Calu3 (cell line): ENCODE measurements at regions not wholly inside any gene's neighbourhood (a gene's known extent, or its start where the extent isn't known, plus 50 kb on each side); places are given as distances from the start of the nearest gene placed in this dataset.

Experiments
- BruUV-seq: library from RNA; stranded (reverse); fragments of 400-500 nt; replicated peaks from 2 replicates; lab custom pipeline; 2021; lab: Mats Ljungman, UMichigan
- CTCF ChIA-PET: fragments of 300-600 bp; sonication (Branson Sonifier 250); formaldehyde crosslinking; loops from one replicate; lab custom pipeline; 2022; ENCODE audit warnings: antibody characterized with exemption; lab: Charles Lee
- DNase-seq: peaks from one replicate; pipeline ENCODE4 v3.0.0; 2022
- H3K27ac Mint-ChIP-seq: one replicate; pipeline ENCODE4 v1.8.0; 2022; ENCODE audit warnings: mixed read lengths; ENCODE audit not compliant: unreplicated experiment
- H3K27me3 Mint-ChIP-seq: one replicate; pipeline ENCODE4 v1.8.0; 2022; ENCODE audit warnings: mixed read lengths; ENCODE audit not compliant: unreplicated experiment
- H3K36me3 Mint-ChIP-seq: one replicate; pipeline ENCODE4 v1.8.0; 2022; ENCODE audit warnings: mild to moderate bottlenecking, moderate library complexity, mixed read lengths; ENCODE audit not compliant: insufficient read depth, unreplicated experiment
- H3K4me1 Mint-ChIP-seq: one replicate; pipeline ENCODE4 v1.8.0; 2022; ENCODE audit warnings: mild to moderate bottlenecking, low read depth, mixed read lengths; ENCODE audit not compliant: unreplicated experiment
- H3K4me3 Mint-ChIP-seq: one replicate; pipeline ENCODE4 v1.8.0; 2022; ENCODE audit warnings: mild to moderate bottlenecking, low read depth, moderate library complexity, mixed read lengths; ENCODE audit not compliant: unreplicated experiment
- H3K9me3 Mint-ChIP-seq: one replicate; pipeline ENCODE4 v1.8.0; 2022; ENCODE audit warnings: low read depth, mixed read lengths; ENCODE audit not compliant: unreplicated experiment
- CTCF ChIP-seq: fragments of 200-600 bp; IDR thresholded peaks from one replicate; pipeline ENCODE4 v1.8.0; 2022; ENCODE audit warnings: antibody characterized with exemption; ENCODE audit not compliant: unreplicated experiment
- intact Hi-C: fragments of 100-400 bp; cut with micrococcal nuclease; formaldehyde crosslinking; loops from one replicate; pipeline ENCODE4 v1.10.0; 2022; ENCODE audit not compliant: unreplicated experiment

- no peak for TF ChIP-seq CTCF
- no peaks in the 10 kb centered on the region for H3K36me3 Mint-ChIP-seq
- H3K9me3 Mint-ChIP-seq = no peaks in the 10 kb centered on the region
- no peaks in the 10 kb centered on the region for H3K4me1 Mint-ChIP-seq
- no peaks in the 10 kb centered on the region for H3K27me3 Mint-ChIP-seq
- H3K4me3 Mint-ChIP-seq = no peak overlapping the region
- no peak overlapping the region for H3K27ac Mint-ChIP-seq
- CTCF ChIA-PET = no interaction called here
- intact Hi-C loops = no loop called here
- DNase-seq = no peak
- BruUV-seq = no TSS peak
Observed at GRCh38 chr2:194090251-194090905, 1566.6 kb upstream of the SLC39A10 start.

GRCh38 chr2:194087089-194087958 is 1569.7 kb upstream of the SLC39A10 start:
- no peak for DNase-seq
- Mint-ChIP-seq H3K4me1 (no peaks in the 10 kb centered on the region), H3K27me3 (no peaks in the 10 kb centered on the region)

GRCh38 chr2:194086129-194086528 is 1570.9 kb upstream of the SLC39A10 start:
- H3K4me1 Mint-ChIP-seq = no peaks in the 10 kb centered on the region
- BruUV-seq = no TSS peak
- intact Hi-C loops = no loop called here
- H3K36me3 Mint-ChIP-seq = no peaks in the 10 kb centered on the region
- CTCF ChIA-PET = no interaction called here
- no peaks in the 10 kb centered on the region for H3K9me3 Mint-ChIP-seq
- no peak for TF ChIP-seq CTCF
- H3K4me3 Mint-ChIP-seq = no peak overlapping the region
- no peak for DNase-seq
- H3K27ac Mint-ChIP-seq = no peak overlapping the region
- H3K27me3 Mint-ChIP-seq = no peaks in the 10 kb centered on the region

More at GRCh38 chr2:194087089-194087958, 1569.7 kb upstream of the SLC39A10 start:
- intact Hi-C loops = no loop called here
- CTCF ChIA-PET = interaction anchor here (0.6 to 1.1 kb wide), 2 partner anchors 9 to 1473 kb away, joined by 3 read pairs; no protein-coding TSS in a partner anchor
- no peaks in the 10 kb centered on the region for H3K36me3 Mint-ChIP-seq
- no peak overlapping the region for H3K4me3 Mint-ChIP-seq
- H3K27ac Mint-ChIP-seq = no peak overlapping the region
- TF ChIP-seq CTCF = no peak
- no peaks in the 10 kb centered on the region for H3K9me3 Mint-ChIP-seq
- no TSS peak for BruUV-seq

GRCh38 chr2:194079989-194080388 is 1577.0 kb upstream of the SLC39A10 start:
- Mint-ChIP-seq H3K36me3 (no peaks in the 10 kb centered on the region), H3K27me3 (no peaks in the 10 kb centered on the region), H3K9me3 (no peaks in the 10 kb centered on the region), H3K4me1 (no peaks in the 10 kb centered on the region), H3K4me3 (no peak overlapping the region), H3K27ac (no peak overlapping the region)
- TF ChIP-seq CTCF = no peak
- no TSS peak for BruUV-seq
- no peak for DNase-seq
- CTCF ChIA-PET = no interaction called here
- intact Hi-C loops = no loop called here
